Progenitor cell of endocrine pancreas (in vitro differentiated cells): ENCODE measurements at regions not wholly inside any gene's neighbourhood (a gene's known extent, or its start where the extent isn't known, plus 50 kb on each side); places are given as distances from the start of the nearest gene placed in this dataset.

Source experiments
- DNase-seq: peaks from one replicate; pipeline ENCODE4 v3.0.0; 2021; ENCODE audit warnings: low spot score; ENCODE audit not compliant: unreplicated experiment
- H3K27ac Mint-ChIP-seq: 2 replicates; pipeline ENCODE4 v1.8.0; 2021; ENCODE audit warnings: mild to moderate bottlenecking, moderate library complexity, mixed read lengths
- H3K27me3 Mint-ChIP-seq: 2 replicates; pipeline ENCODE4 v1.8.0; 2021; ENCODE audit warnings: mixed read lengths
- H3K36me3 Mint-ChIP-seq: 2 replicates; pipeline ENCODE4 v1.8.0; 2022; ENCODE audit warnings: mixed read lengths; ENCODE audit not compliant: insufficient read depth
- H3K4me1 Mint-ChIP-seq: 2 replicates; pipeline ENCODE4 v1.8.0; 2021; ENCODE audit warnings: low read depth, mixed read lengths
- H3K4me3 Mint-ChIP-seq: 2 replicates; pipeline ENCODE4 v1.8.0; 2021; ENCODE audit warnings: low read depth, mild to moderate bottlenecking, moderate library complexity, mixed read lengths
- H3K9me3 Mint-ChIP-seq: 2 replicates; pipeline ENCODE4 v1.8.0; 2021; ENCODE audit warnings: low read depth, mixed read lengths
- CTCF ChIP-seq: fragments of 200-600 bp; sonication (generic); IDR thresholded peaks from one replicate; pipeline ENCODE4 v1.5.0; 2021; ENCODE audit warnings: antibody characterized with exemption, mild to moderate bottlenecking; ENCODE audit not compliant: unreplicated experiment

DNA sequence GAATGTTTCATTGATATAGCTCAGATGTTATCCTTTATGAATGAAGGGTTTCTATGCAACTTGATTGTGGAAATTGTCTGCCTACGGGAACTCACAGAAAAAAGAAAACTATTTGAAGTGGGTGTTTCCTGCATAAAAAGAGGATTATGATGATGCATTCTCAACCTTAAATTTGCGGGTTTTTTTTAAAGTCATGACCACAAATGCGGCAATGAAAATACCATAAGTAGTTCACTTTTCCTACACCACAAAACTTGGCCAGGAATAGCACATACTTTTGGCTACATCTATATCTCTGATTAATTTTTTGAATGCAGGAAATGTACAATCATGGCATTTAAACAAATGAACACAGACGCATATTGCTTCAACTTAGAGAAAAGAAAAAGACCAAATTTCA, 754.7 kb downstream of the DTWD2 start:
- Mint-ChIP-seq H3K27ac (no peak overlapping the region), H3K36me3 (no peaks in the 10 kb centered on the region), H3K4me3 (no peak overlapping the region), H3K9me3 (no peaks in the 10 kb centered on the region), H3K4me1 (no peaks in the 10 kb centered on the region), H3K27me3 (no peaks in the 10 kb centered on the region)
- no peak for TF ChIP-seq CTCF
- DNase-seq: no peak

- no peak for DNase-seq
- H3K36me3 Mint-ChIP-seq: no peaks in the 10 kb centered on the region
- no peak overlapping the region for H3K4me3 Mint-ChIP-seq
- no peaks in the 10 kb centered on the region for H3K27me3 Mint-ChIP-seq
- no peak for TF ChIP-seq CTCF
- H3K27ac Mint-ChIP-seq: no peak overlapping the region
- no peaks in the 10 kb centered on the region for H3K4me1 Mint-ChIP-seq
- no peaks in the 10 kb centered on the region for H3K9me3 Mint-ChIP-seq
Measured at GRCh38 chr5:118228489-118228888, 759.9 kb downstream of the DTWD2 start.

DNA sequence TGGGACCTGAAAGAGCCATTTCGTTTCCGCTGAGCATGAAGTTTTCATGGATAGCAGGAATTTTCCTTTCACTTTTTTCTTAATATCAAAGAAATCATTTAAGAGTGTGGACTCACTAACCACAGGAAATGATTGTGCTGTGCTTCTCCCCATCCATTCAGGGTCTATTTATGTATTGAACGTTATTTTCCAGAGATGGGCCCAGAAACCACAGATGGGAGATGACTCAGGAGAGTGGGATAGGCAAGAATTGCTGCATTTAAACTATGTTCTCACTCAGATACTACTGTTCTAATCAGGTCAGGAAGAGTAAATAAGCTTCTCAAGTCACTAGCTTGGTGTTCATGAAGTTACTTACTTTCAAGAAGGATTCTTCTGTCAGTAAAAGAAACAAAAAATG, 763.8 kb downstream of the DTWD2 start:
- DNase-seq: no peak
- no peak for TF ChIP-seq CTCF
- no peaks in the 10 kb centered on the region for H3K27me3 Mint-ChIP-seq
- H3K4me3 Mint-ChIP-seq: no peak overlapping the region
- H3K9me3 Mint-ChIP-seq: no peaks in the 10 kb centered on the region
- no peak overlapping the region for H3K27ac Mint-ChIP-seq
- no peaks in the 10 kb centered on the region for H3K4me1 Mint-ChIP-seq
- no peaks in the 10 kb centered on the region for H3K36me3 Mint-ChIP-seq

DNA sequence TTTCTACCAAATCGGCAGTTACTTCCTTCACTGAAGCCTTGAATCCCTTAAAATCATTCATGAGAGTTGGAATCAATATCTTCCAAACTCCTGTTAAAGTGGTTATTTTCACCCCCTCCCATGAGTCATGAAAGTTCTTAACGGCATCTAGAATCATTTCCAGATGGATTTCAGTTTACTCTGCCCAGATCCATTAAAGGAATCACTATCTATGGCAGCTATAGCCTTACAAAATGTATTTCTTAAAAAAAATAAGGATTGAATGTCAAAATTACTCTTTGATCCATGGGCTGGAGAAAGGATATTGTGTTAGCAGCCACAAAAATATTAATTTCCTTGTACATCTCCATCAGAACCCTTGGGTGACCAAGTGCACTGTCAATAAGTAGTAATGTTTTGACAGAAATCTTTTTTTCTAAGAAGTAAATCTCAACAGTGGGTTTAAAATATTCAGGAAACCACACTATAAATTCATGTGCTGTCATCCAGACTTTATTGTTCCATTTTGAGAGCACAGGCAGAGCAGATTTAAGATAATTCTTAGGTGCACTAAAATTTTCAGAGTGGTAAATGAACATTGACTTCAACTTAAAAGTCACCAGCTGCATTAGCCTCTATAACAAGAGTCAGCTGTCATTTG, 767.7 kb downstream of the DTWD2 start:
- no peak for DNase-seq
- no peaks in the 10 kb centered on the region for H3K4me1 Mint-ChIP-seq
- no peaks in the 10 kb centered on the region for H3K9me3 Mint-ChIP-seq
- H3K27ac Mint-ChIP-seq: no peak overlapping the region
- TF ChIP-seq CTCF: no peak
- H3K36me3 Mint-ChIP-seq: no peaks in the 10 kb centered on the region
- H3K4me3 Mint-ChIP-seq: no peak overlapping the region
- H3K27me3 Mint-ChIP-seq: no peaks in the 10 kb centered on the region

GRCh38 chr5:118211606-118212005, 776.7 kb downstream of the DTWD2 start:
- peaks cover 19% of the 10 kb centered on the region for H3K9me3 Mint-ChIP-seq
- H3K27me3 Mint-ChIP-seq: no peaks in the 10 kb centered on the region

More at GRCh38 chr5:118211606-118212005, 776.7 kb downstream of the DTWD2 start:
- TF ChIP-seq CTCF: no peak
- no peaks in the 10 kb centered on the region for H3K4me1 Mint-ChIP-seq
- no peak for DNase-seq
- no peak overlapping the region for H3K4me3 Mint-ChIP-seq
- H3K36me3 Mint-ChIP-seq: peaks cover 2% of the 10 kb centered on the region
- H3K27ac Mint-ChIP-seq: no peak overlapping the region
